ENCODE measurements at regions not wholly inside any gene's neighbourhood (a gene's known extent, or its start where the extent isn't known, plus 50 kb on each side); places are given as distances from the start of the nearest gene placed in this dataset.

GRCh38 chr5:8233479-8233878 lies 364.5 kb downstream of the MTRR start:
- TF ChIP-seq, protein P1, sequence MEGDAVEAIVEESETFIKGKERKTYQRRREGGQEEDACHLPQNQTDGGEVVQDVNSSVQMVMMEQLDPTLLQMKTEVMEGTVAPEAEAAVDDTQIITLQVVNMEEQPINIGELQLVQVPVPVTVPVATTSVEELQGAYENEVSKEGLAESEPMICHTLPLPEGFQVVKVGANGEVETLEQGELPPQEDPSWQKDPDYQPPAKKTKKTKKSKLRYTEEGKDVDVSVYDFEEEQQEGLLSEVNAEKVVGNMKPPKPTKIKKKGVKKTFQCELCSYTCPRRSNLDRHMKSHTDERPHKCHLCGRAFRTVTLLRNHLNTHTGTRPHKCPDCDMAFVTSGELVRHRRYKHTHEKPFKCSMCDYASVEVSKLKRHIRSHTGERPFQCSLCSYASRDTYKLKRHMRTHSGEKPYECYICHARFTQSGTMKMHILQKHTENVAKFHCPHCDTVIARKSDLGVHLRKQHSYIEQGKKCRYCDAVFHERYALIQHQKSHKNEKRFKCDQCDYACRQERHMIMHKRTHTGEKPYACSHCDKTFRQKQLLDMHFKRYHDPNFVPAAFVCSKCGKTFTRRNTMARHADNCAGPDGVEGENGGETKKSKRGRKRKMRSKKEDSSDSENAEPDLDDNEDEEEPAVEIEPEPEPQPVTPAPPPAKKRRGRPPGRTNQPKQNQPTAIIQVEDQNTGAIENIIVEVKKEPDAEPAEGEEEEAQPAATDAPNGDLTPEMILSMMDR (conservative IDR thresholded peaks at IDR 0.05; ENCODE audit: control insufficient read depth, insufficient read depth, low read depth, low read length) = no peak
- H3K4me3 ChIP-seq (ENCODE audit: control insufficient read depth, low read depth, low read length) = no peak overlapping the region
- no peak for DNase-seq (ENCODE audit: low read depth)

DNA sequence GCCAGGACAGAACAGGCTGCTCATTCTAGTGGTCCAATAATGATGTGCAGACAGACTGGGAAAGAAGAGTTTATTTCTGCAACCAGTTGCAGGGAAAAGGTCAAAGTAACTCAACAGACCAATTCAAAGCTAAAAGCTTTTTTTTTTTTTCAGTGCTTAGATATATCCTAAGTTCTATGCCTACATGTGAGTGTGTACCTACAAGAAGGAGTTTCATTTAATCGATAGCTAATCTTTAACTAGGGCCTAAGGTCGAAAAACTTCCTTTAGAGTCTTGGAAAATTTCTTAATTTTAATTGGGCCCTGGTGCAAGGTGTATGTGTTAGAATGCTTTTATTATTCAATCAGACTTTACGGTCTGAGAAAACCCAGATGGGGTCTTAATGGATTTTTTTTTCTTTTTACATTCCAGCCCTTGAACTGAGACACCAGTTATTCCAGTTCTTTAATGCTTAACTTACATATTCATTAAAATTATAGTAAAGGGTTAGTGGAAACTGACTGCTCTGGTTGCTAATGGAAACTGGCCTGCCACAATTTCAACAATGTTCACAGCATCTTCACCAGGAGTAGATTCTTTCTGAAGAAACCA lies 365.3 kb downstream of the MTRR start:
- TF ChIP-seq, protein P1 (conservative IDR thresholded peaks at IDR 0.05; ENCODE audit: control insufficient read depth, insufficient read depth, low read depth, low read length) = no peak
- no peak overlapping the region for H3K4me3 ChIP-seq (ENCODE audit: control insufficient read depth, low read depth, low read length)
- no peak for DNase-seq (ENCODE audit: low read depth)

DNA sequence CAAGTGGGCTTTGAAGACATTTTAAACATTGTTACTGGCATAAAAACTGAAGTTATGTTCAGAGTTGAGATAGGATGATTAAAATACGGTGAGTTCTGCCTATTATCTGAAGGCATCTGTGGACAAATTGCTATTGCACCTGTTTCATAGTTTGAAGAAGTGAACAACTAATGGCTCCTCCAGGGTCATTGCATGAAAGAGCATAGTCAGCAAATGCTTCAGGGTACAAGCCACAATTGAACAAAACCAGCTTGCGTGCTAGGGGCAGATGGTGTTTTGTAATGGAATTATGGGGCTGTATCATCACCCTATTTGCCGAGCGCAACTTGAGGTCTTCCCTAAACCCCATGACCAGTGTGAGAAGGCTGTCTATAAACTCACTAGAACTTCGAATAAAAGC lies 369.1 kb downstream of the MTRR start:
- TF ChIP-seq, protein P1 (conservative IDR thresholded peaks at IDR 0.05; ENCODE audit: control insufficient read depth, insufficient read depth, low read depth, low read length) = no peak
- H3K4me3 ChIP-seq (ENCODE audit: control insufficient read depth, low read depth, low read length) = no peak overlapping the region
- DNase-seq (ENCODE audit: low read depth) = no peak

GRCh38 chr5:8239198-8239597 lies 370.2 kb downstream of the MTRR start:
- no peak overlapping the region for H3K4me3 ChIP-seq (ENCODE audit: control insufficient read depth, low read depth, low read length)
- no peak for DNase-seq (ENCODE audit: low read depth)
- TF ChIP-seq, protein P1 (conservative IDR thresholded peaks at IDR 0.05; ENCODE audit: control insufficient read depth, insufficient read depth, low read depth, low read length) = no peak

DNA sequence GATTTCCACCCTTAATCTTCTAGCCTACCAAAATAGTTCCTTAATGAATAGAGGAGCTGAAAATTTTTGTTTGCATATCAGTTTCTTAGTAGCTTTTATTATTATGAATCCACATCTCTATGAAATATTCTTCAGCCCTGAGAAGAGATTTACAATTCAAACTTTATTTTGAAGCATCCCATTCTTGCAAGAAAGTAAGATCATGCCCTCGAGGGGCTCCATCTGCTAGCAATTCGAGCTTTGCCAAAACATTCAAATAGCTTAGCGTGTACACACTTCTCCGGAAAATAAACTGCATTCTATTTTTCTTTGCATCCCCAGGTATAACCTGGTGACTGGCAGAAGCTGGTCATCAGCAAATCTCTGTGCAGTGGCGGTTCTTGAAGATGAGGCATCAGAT lies 370.7 kb downstream of the MTRR start:
- TF ChIP-seq, protein P1 (conservative IDR thresholded peaks at IDR 0.05; ENCODE audit: control insufficient read depth, insufficient read depth, low read depth, low read length) = no peak

GRCh38 chr5:8241076-8241475 lies 372.1 kb downstream of the MTRR start:
- TF ChIP-seq, protein P1 (conservative IDR thresholded peaks at IDR 0.05; ENCODE audit: control insufficient read depth, insufficient read depth, low read depth, low read length) = no peak
- H3K4me3 ChIP-seq (ENCODE audit: control insufficient read depth, low read depth, low read length) = no peak overlapping the region
- no peak for DNase-seq (ENCODE audit: low read depth)

More for the DNA sequence above, 370.7 kb downstream of the MTRR start:
- no peak overlapping the region for H3K4me3 ChIP-seq (ENCODE audit: control insufficient read depth, low read depth, low read length)
- DNase-seq (ENCODE audit: low read depth) = no peak

DNA sequence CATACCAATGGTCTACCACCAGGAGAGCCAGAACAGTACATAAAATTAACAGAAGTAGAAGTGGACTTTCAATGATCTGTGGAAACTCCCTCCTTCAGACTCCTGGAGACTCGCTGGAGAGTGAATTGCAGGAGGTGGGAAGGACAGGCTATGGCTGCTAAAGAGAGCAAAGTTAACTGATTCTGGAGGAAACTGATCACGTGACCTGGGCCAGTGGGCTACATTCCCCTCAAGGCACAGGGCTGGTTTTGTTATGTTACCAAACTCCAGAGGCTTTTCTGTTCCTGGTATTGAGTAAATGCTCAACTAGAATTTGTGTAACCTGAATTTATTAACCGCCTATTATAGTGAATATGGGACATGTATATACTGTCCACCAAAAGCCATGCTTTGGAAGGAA lies 372.6 kb downstream of the MTRR start:
- TF ChIP-seq, protein P1 (conservative IDR thresholded peaks at IDR 0.05; ENCODE audit: control insufficient read depth, insufficient read depth, low read depth, low read length) = no peak
- H3K4me3 ChIP-seq (ENCODE audit: control insufficient read depth, low read depth, low read length) = no peak overlapping the region
- no peak for DNase-seq (ENCODE audit: low read depth)

Measured in fibroblast of mammary gland (primary cell).